Spleen (tissue), 7 donors: ENCODE measurements at regions not wholly inside any gene's neighbourhood (a gene's known extent, or its start where the extent isn't known, plus 50 kb on each side); places are given as distances from the start of the nearest gene placed in this dataset.

ENCODE experiments used
- CTCF ChIP-seq, 11 experiments: fragments of 200-600 bp in 7 of 11; fragments of 450-650 bp in 4 of 11; sonication (generic) in 4 of 11; IDR thresholded peaks in 8 of 11; conservative IDR thresholded peaks in 3 of 11; 1 replicate in 7 of 11; 2 replicates in 4 of 11; pipeline versions ENCODE4 v1.4.0 to v1.8.0; 2016 to 2021; ENCODE audit warnings: antibody characterized with exemption in 11 of 11, inconsistent platforms in 4 of 11, mild to moderate bottlenecking in 1 of 11
- POLR2A ChIP-seq, 3 donors: fragments of 450-650 bp; IDR thresholded peaks; one replicate each; pipeline ENCODE4 v1.5.1; 2017; ENCODE audit warnings: antibody characterized with exemption in 3 of 3, mild to moderate bottlenecking in 1 of 3
- POLR2AphosphoS5 ChIP-seq, 3 donors: sonication (generic); formaldehyde crosslinking; IDR thresholded peaks; one replicate each; pipeline ENCODE4 v1.5.1; 2017; ENCODE audit warnings: antibody characterized with exemption in 3 of 3
- donor health status: DM: no; HTN: no; CAD: no; lungs with moderate emphysema.
- donor health status: DM: no; HTN: no; CAD: no.
- donor health status: DM: no; HTN: no; CAD: no.

- TF ChIP-seq POLR2A (IDR thresholded peaks at IDR 0.05) (no peak), CTCF (IDR thresholded peaks at IDR 0.05 in 8 of 11, conservative IDR thresholded peaks at IDR 0.05 in 3 of 11) (no peak), POLR2AphosphoS5 (IDR thresholded peaks at IDR 0.05) (no peak)
These were observed 732.7 kb downstream of the NR4A2 start for GRCh38 chr2:155599834-155600233.
